ENCODE measurements at regions not wholly inside any gene's neighbourhood (a gene's known extent, or its start where the extent isn't known, plus 50 kb on each side); places are given as distances from the start of the nearest gene placed in this dataset.
"Not testable (repeated sequence)": the region's sequence is repeated elsewhere in the genome, so short reads cannot be mapped to it uniquely, and the experiment has no call there.

DNA sequence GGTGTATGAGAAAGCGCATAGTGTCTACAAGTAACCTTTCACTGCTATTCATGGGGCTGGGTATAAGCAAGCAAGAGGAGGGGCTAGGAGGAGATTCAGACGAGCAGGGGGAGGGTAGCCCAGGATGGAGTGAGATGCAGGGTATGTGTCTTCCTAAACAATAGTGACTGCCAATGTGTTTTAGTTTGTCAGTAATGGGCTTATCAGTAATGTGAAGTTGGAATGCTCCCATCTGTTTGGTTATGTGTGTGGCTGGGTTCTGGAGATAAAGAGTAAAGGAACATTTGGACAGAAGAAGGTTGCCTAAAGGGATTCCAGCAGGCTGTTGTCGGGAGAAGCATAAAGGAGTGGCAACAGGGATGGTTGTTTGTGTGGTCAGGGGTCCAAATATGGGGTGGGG lies 62.7 kb upstream of the EZR start:
- not testable (repeated sequence) for DNase-seq (ENCODE audit: low spot score)

DNA sequence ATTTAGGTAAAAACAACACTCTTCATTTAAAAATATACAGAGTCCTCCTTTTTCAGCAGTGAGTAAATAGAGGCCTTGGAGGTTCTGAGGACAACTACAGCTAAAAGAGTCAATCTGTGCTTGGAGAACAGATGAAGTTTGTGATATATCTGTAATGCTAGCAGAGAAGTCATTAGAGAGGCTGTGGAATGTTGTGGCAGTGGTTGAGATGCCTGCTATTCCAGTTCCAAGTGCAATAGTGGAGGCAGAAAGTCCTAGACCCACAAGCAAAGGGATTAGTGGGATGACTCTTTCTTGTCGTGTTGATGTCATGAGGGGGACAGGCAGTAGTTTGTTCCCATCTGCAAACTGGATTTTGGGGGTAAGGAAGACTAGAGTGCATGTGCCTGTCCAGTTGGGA lies 62.1 kb upstream of the EZR start:
- DNase-seq (ENCODE audit: low spot score) = not testable (repeated sequence)

DNA sequence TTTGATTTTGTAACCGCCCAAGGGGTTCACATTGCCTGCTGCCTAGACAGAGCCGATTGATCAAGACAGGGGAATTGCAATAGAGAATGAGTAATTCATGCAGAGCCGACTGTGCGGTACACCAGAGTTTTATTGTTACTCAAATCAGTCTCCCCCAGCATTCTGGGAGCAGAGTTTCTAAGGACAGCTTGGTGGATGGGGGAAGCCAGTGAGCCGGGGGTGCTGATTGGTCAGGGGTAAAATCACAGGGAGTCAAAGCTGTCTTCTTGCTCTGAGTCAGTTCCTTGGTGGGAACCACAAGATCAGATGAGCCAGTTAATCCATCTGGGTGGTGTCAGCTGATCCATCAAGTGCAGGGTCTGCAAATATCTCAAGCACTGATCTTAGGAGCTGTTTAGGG lies 60.0 kb upstream of the EZR start:
- DNase-seq (ENCODE audit: low spot score) = no peak

DNA sequence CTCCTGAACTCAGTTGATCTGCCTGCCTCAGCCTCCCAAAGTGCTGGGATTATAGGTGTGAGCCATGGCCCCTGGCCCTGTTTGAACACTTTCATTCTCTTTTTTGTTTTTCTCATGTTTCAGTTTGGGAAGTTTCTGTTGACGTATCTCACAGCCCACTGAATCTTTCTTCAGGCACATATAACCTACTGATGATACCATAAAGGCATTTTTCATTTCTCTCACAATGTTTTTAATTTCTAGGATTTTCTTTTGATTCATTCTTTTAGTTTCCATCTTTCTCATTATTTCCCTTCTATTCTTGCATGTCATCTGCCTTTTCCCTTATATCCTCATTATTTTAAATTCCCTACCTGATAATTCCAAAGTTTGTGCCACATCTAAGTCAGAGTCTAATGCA lies 58.5 kb upstream of the EZR start:
- no peak for DNase-seq (ENCODE audit: low spot score)

DNA sequence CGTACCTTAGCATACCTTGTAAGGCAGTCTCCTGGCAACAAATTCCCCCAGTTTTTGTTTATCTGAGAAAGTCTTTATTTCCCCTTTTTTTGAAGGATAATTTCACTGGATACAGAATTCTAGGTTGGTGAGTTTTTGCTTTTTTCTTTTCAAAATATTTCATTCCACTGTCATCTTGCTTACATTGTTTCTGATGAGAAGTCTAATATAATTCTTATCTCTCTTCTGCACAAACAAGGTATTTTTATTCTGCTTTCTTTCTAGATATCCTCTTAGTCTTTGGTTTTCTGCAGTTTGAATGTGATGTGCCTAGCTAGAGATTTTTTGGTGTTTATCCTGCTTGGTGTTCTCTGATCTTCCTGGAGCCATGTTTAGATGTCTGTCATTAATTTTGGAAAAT lies 57.7 kb upstream of the EZR start:
- no peak for DNase-seq (ENCODE audit: low spot score)

DNA sequence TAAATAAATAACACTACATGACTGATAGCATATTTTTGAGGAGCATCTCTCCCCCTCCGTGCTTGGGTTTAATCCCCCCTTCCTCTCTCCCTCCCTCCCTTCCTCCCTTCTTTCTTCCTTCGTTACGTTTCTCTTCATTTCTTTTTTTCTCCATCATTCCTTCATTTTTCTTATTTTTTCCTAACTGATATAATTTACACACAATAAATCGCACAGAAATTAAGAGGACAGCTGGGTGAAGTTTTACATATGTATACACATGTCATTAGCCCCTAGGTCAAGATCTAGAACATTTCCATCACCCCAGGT lies 51.4 kb upstream of the EZR start:
- DNase-seq (ENCODE audit: low spot score) = no peak

DNA sequence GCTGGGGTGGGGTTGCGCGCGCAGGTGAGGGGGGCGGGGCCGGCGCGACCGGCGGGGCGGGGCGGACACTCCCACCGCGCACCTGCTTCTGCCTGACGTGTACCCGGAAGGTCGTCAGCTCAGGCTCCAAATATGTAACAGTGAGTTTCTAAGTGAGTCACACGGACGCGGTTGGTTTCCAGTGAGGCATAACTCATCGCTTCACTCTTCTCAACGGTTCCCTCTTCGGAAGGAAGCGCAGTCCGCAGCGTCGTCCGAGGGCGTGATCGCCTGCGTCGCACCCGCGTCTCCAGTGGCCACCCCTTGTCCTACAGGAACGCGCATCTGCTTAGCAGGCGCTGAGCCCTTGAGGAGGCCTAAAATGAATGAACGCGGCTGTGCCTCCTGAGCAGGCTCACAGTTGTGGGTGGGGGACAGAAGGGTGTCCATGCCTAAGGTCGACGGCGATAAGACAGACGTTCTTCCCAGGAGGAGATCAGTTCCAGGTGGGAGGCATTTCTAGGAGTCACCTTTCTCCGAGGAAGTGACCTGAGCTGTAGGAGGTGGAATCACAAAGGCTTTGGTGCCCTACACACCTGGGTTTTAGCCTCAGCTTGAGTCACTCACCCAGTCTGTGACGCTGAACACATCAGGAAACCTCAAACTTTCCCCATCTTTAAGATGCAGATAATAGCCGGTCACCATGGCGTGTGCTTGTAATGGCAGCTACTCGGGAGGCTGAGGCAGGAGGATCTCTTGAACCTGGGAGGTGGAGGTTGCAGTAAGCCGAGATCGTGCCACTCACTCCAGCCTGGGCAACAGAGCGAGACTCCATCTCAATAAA lies 50.9 kb upstream of the EZR start:
- peak; percentile 96 for DNase-seq (ENCODE audit: low spot score)

DNA sequence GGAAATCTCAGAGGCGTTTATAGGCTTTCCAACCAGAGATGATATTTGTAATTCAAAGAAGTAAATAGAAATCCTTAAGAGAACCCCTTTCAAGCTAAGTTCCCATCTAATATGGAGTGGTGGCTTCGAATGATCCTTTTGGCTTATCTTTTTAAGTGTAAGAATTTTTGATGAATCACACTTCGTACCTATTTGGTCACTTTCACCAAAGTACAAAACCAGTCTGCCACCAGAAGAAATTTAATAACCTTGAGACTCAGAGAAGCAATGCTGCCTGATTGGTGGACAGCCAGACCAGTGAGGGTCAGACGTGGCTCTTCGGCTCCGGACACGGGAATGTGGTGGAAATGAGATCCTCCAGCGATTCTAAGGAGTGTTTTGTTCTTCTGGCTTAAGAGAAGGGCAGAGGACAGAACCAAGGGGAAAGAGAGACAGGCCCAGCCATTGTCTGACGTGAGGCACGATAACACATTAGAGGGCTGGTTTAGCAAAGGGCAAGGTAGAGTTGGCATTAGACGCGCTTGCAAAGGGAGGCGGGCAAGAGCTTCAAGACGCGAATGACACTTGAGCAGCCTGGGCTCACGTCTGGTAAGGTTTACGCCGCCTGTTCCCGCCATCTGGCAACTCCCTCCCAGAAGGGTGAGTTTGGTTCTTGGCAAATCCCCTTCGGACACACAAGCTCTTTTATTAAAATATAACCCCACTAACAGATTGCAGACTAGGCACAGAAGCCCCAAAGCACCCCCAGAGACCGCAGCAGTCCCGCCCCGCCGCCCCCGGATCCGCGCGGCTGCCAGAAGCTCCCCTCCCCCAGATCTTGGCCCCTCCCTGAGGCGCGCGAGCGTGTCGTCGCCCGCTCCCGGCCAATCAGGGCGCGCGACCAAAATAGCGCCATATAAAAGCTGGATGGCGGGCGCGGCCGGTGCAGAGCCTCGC lies 50.0 kb upstream of the EZR start:
- peak; percentile 88 for DNase-seq (ENCODE audit: low spot score)

Measured in HT-29 (cell line).